Neutrophil (primary cell): ENCODE measurements at regions not wholly inside any gene's neighbourhood (a gene's known extent, or its start where the extent isn't known, plus 50 kb on each side); places are given as distances from the start of the nearest gene placed in this dataset.

ENCODE experiments used
- H3K27ac ChIP-seq: fragments of 200-600 bp; sonication (generic); 2 replicates; pipeline ENCODE4 v1.5.1; 2016; ENCODE audit warnings: mild to moderate bottlenecking, moderate library complexity
- H3K27me3 ChIP-seq: fragments of 200-600 bp; sonication (generic); 2 replicates; pipeline ENCODE4 v1.6.0; 2016; ENCODE audit warnings: mild to moderate bottlenecking
- H3K36me3 ChIP-seq: fragments of 200-600 bp; sonication (generic); 2 replicates; pipeline ENCODE4 v1.5.1; 2017
- H3K4me1 ChIP-seq, 2 experiments: fragments of 200-600 bp in 1 of 2; sonication (generic) in 1 of 2; 1 replicate in 1 of 2; 2 replicates in 1 of 2; pipeline versions ENCODE4 v1.5.1 to v1.6.1; 2013 to 2016; ENCODE audit warnings: low read depth in 1 of 2, low read length in 1 of 2, mild to moderate bottlenecking in 1 of 2, moderate library complexity in 1 of 2; ENCODE audit not compliant: control insufficient read depth in 1 of 2, insufficient read depth in 1 of 2
- H3K4me3 ChIP-seq, 2 experiments: fragments of 200-600 bp in 1 of 2; sonication (generic) in 1 of 2; 1 replicate in 1 of 2; 2 replicates in 1 of 2; pipeline ENCODE4 v1.5.1; 2013 to 2016; ENCODE audit warnings: low read depth in 1 of 2, low read length in 1 of 2, mild to moderate bottlenecking in 1 of 2, moderate library complexity in 1 of 2
- H3K9me3 ChIP-seq: fragments of 200-600 bp; sonication (generic); 2 replicates; pipeline ENCODE4 v1.5.1; 2016
- TF ChIP-seq, protein P1 (sequence below): fragments of 200-600 bp; sonication (generic); IDR thresholded peaks from 2 replicates; pipeline ENCODE4 v1.5.1; 2016; ENCODE audit warnings: antibody characterized with exemption

GRCh38 chr9:8235489-8235888 is 435.9 kb upstream of the DMAC1 start:
- Histone ChIP-seq H3K27ac (no peak overlapping the region), H3K9me3 (no peaks in the 10 kb centered on the region), H3K4me3 (no peak overlapping the region), H3K27me3 (no peaks in the 10 kb centered on the region), H3K4me1 (no peaks in the 10 kb centered on the region), H3K36me3 (no peaks in the 10 kb centered on the region)
- TF ChIP-seq, protein P1, sequence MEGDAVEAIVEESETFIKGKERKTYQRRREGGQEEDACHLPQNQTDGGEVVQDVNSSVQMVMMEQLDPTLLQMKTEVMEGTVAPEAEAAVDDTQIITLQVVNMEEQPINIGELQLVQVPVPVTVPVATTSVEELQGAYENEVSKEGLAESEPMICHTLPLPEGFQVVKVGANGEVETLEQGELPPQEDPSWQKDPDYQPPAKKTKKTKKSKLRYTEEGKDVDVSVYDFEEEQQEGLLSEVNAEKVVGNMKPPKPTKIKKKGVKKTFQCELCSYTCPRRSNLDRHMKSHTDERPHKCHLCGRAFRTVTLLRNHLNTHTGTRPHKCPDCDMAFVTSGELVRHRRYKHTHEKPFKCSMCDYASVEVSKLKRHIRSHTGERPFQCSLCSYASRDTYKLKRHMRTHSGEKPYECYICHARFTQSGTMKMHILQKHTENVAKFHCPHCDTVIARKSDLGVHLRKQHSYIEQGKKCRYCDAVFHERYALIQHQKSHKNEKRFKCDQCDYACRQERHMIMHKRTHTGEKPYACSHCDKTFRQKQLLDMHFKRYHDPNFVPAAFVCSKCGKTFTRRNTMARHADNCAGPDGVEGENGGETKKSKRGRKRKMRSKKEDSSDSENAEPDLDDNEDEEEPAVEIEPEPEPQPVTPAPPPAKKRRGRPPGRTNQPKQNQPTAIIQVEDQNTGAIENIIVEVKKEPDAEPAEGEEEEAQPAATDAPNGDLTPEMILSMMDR: no peak

- TF ChIP-seq, protein P1: no peak
- Histone ChIP-seq H3K4me1 (no peaks in the 10 kb centered on the region), H3K27me3 (no peaks in the 10 kb centered on the region), H3K4me3 (no peak overlapping the region), H3K27ac (no peak overlapping the region), H3K36me3 (no peaks in the 10 kb centered on the region), H3K9me3 (no peaks in the 10 kb centered on the region)
These were observed 434.7 kb upstream of the DMAC1 start for GRCh38 chr9:8234316-8234715.

DNA sequence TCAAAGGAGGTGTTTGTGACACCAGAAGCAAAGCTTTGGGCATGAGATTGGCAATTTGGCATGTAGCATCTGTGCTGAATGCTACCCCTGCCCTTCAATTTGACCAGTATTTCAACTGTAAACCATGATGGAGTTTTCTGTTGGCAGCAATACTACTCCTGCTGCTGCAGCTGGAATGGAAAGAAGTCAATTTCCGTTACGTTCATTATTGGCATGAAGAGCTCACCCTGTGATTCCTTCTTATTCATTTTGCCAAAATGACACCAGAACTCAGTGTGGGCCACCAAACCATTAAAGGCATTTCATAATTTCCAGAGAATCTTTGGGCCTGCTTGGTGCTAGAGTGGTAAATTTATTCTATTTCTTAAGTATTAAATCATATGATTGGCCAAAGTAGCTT is 433.1 kb upstream of the DMAC1 start:
- Histone ChIP-seq H3K27me3 (no peaks in the 10 kb centered on the region), H3K36me3 (no peaks in the 10 kb centered on the region), H3K4me1 (no peaks in the 10 kb centered on the region), H3K4me3 (no peak overlapping the region), H3K27ac (no peak overlapping the region), H3K9me3 (no peaks in the 10 kb centered on the region)
- TF ChIP-seq, protein P1: no peak

DNA sequence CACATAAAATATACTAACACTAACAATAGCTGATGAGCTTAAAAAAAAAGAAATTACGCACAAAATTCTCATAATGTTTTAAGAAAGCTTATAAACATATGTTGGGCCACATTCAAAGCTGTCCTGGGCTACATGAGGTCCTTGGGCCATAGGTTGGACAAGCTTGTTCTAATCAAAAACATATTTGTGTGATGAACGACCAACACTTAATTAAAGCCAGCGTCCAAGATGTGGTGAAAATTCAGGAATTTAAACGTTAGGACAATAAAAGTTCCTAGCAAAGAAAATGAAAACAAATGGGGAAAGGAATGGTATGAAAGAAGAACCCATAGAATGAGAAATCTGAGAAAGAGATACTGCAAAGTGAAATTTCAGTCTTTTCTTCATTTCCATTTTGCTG is 429.6 kb upstream of the DMAC1 start:
- no peaks in the 10 kb centered on the region for H3K9me3 ChIP-seq
- H3K36me3 ChIP-seq: no peaks in the 10 kb centered on the region
- no peaks in the 10 kb centered on the region for H3K4me1 ChIP-seq
- no peak overlapping the region for H3K27ac ChIP-seq
- H3K4me3 ChIP-seq: no peak overlapping the region
- TF ChIP-seq, protein P1: no peak
- H3K27me3 ChIP-seq: no peaks in the 10 kb centered on the region

DNA sequence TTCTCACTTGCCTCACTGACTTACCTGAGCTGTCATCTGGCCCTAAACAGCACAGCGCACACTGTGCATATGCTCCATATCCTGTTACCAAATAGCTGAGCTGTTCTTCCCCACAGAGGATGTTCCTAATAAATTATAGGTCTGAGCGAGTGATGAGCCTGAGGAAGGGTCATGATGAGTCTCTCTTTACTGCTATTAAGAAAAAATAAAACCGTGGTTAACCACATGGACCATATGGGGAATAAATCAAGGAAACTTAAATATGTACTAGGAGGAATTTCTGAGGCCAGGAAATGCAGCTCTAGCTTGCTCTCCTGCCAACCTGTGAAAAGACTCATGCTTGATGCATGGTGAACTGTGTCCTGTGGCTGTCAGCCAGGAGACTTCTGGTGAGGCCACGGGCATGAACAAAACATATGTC is 424.8 kb upstream of the DMAC1 start:
- Histone ChIP-seq H3K4me1 (no peaks in the 10 kb centered on the region), H3K27ac (no peak overlapping the region), H3K9me3 (no peaks in the 10 kb centered on the region), H3K27me3 (no peaks in the 10 kb centered on the region), H3K36me3 (no peaks in the 10 kb centered on the region), H3K4me3 (no peak overlapping the region)
- TF ChIP-seq, protein P1: no peak

GRCh38 chr9:8223861-8224260 is 424.3 kb upstream of the DMAC1 start:
- no peaks in the 10 kb centered on the region for H3K9me3 ChIP-seq
- no peaks in the 10 kb centered on the region for H3K36me3 ChIP-seq
- H3K4me1 ChIP-seq: no peaks in the 10 kb centered on the region
- TF ChIP-seq, protein P1: no peak
- H3K27ac ChIP-seq: no peak overlapping the region
- no peaks in the 10 kb centered on the region for H3K27me3 ChIP-seq
- H3K4me3 ChIP-seq: no peak overlapping the region
